22Rv1 (cell line): ENCODE measurements at regions not wholly inside any gene's neighbourhood (a gene's known extent, or its start where the extent isn't known, plus 50 kb on each side); places are given as distances from the start of the nearest gene placed in this dataset.

ENCODE experiments used
- CTCF ChIP-seq: fragments of 450-650 bp; IDR thresholded peaks from 2 replicates; pipeline ENCODE4 v1.5.1; 2017; ENCODE audit warnings: mild to moderate bottlenecking
- ZFX ChIP-seq: fragments of 450-650 bp; IDR thresholded peaks from 2 replicates; pipeline ENCODE4 v1.6.1; 2017; ENCODE audit warnings: antibody characterized with exemption, borderline replicate concordance

- TF ChIP-seq CTCF (no peak), ZFX (no peak)
Observed at GRCh38 chr13:79786176-79786575, 305.2 kb downstream of the NDFIP2 start.
